8988T (cell line): ENCODE measurements at regions not wholly inside any gene's neighbourhood (a gene's known extent, or its start where the extent isn't known, plus 50 kb on each side); places are given as distances from the start of the nearest gene placed in this dataset.

Experiments used
- DNase-seq: peaks from one replicate; pipeline ENCODE4 v3.0.0; 2011

DNA sequence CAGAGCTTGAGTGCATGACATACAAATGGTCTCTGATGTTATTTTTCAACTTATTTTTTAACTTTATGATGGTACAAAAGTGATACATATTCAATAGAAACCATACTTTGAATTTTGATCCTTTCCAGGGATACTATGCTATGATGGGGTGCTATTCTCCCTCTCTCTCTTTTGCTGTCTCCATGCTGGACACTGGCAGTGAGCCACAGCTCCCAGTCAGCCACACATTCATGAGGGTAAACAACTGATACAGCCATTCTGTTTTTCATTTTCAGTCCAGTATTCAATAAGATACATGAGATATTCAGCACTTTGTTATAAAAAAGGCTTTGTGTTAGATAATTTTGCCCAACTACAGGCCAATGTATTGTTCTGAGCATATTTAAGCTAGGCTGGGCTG lies 859.3 kb upstream of the KLHL29 start:
- no peak for DNase-seq

DNA sequence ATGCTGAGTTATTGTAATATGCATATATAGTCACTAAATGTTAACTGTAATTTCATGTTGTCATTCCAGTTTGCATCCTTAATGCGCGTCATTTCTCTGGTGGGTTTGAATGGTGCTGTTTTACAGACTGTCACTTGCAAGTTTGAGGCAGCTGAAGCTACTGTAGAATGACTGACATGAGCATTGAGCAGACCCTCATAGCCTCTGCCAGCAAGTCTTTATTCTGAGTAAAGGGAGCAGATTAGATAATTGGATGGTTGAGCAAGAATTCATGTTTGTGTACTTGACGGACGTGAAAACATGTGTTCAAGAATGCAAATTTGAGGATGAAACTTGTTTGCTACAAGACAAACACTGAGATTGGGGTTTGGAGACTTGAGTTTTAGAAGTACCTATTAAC lies 854.8 kb upstream of the KLHL29 start:
- DNase-seq, result no peak

DNA sequence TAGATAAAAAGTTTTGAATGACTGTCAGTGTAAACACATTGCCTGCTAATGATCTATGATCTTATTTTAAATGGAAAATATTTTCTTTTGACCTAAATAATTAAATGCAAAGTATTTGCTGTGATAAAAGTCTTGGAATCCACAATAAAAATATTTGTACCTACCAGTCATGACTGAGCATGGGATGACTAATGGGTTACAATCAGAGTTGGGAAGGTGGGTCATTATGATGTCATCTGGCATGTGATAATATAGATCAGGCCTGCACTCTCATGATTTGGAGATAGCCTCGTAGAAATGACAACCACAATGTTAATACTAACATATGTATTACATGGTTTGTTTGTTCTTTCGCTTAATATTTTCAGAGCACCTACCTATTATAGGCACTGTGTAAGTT lies 848.8 kb upstream of the KLHL29 start:
- no peak for DNase-seq

DNA sequence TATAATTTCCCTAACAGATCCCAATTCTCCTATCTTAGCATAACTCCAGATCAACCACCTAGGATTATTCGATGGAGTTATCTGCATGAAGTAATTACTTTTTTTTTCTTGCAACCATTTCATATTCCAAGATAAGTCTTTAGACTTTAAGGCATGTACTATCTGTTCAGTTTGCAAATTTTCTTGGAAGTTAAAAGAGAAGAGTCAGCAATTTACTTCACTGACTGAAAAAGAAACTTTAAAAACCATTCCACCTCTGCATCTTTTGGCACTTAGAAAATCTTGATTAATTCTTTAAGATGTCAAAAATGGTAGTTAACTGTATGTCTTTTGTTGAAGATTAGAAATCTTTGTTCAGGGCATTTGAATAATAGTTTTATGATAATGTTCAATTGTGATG lies 830.5 kb upstream of the KLHL29 start:
- DNase-seq, result no peak

DNA sequence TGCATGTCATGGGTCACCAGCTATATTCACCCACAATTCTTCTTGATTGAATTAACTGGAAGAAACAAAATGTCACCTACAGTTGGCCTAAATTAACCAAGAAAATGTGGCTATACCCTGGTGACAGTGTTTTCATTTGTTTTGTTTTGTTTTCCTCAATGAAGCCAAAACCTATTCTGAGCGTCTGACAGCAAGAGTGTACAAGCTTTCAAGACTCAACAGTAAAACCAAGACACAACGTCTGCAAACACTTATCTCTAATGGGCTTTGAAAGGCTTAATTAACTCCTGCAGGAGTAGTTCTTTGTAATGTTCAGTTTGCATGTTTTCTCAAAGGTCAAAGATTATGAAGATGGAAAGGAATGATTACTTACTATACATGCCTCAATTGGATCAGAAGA lies 827.6 kb upstream of the KLHL29 start:
- DNase-seq, result no peak

DNA sequence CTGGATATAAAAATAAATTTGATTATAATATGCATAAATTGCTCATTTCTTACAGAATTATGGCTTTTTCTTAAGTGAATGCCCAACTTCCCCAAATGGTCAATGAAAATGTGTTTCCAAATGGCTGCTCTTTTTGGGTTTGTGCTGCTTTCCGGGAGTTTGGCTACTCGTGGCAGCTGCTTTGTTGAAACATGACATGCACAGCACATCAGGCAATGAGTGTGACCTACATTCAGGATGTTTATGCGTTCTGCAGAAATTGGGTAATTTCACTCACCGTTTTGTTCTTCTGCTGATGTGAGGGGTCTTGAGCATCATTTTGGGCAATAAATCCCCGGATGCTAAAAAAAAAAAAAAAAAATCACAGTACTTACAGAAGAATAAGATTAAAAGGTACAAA lies 825.0 kb upstream of the KLHL29 start:
- DNase-seq, result no peak

DNA sequence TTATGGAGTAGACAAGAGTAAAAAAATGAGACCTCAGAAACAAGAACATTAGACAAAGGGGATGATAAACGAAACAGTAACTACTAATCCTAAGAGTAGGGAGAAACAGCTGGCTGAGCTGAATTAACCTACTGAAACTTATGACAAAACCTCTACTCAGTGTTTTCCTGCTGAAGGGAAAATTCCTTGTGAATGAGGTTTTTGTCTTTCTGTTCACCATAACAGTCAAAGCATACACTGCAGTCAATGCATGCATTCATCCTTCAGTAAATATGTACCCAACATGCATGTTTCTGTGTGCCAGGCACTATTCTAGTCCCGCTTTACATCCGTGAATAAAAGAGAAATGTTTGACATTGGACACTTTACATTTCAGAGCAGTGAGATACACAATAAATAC lies 805.6 kb upstream of the KLHL29 start:
- no peak for DNase-seq

DNA sequence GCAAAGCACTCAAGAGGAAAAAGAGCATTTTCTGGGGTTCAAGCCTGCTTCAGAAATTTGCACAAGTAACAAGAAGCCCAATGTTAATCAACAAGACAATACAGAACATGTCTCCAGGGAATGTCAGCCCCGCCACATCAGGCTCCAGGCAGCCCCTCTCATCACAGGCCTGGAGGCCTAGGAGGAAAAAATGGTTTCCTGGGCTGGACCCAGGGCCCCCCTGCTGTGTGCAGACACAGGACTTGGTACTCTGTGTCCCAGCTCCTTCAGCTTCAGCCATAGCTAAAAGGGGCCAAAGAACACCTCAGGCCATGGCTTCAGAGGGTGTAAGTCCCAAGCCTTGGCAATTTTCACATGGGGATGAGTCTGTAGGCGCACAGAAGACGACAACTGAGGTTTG lies 802.9 kb upstream of the KLHL29 start:
- DNase-seq, result no peak

DNA sequence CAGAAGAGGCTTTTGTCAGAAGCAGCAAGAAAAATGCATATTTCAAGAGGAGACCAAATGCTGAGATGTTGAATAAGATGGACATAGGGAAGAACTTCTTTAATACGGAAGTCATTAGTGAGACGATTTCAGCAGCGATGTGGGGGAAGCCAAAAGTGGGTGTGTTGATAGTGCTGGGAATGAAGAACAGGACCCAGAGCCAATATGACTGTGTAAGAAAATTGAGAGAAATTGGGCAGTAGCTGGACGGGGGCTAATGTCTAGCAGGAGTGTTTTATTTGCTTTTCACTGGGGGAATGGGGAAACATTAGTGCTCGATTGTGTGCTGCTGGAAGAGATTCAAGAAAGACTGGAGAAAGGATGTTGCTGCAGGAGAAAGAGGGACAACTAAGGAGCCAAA lies 788.7 kb upstream of the KLHL29 start:
- DNase-seq, result no peak

DNA sequence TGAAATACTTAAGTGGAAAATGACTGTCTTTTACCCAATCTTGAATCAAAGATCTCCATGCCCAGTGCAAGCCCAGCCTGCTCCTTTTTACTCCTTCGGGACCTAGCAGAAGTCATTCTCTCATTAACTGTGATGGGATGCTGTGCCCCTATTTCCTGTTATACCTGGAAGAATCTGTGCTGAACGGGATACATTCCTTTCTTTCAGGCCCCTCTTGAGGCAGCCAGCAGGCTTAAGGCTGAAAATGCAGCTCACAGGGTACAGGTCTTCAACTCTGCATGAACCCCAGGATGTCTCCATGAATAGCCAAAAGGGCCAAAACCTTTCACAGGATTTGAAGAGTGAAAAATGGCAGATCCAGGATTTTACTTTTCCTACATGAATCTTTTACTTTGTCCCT lies 784.8 kb upstream of the KLHL29 start:
- DNase-seq, result no peak

DNA sequence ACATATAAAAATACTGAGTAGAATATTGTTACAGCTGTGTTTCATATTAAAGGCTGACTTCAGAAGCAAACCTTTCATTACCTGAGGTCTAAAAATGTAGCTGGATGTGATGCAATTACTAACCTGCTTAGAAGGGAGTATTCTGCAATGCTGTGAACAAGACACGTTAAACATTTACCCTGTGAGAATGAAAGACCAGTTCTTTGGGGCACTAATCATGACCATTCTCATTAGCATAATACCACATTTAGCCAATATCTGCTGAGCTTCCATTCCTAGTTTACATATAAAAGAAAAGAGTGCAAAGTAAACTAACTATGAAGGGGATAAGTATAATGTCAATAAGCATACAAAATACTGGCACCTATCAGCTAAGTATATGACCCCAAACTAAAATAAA lies 784.0 kb upstream of the KLHL29 start:
- DNase-seq, result no peak

DNA sequence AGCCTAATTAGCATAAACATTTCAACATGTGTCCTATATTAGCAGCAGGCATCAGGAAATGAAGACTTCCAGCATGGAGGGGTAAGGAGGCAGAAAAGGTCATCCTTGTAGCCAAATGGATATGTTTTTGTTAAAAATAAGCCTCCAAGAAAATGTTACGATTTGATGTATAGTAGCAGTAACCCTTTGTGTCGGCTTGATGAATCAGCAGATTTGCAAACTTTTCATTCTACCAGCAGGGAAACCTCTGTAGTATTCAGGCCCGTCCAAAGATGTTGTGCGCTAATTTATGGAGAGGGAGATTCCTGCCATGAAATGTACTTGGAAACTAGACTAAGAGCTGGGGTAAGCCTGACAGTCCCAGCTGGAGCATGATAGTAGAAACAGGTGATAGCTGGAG lies 780.8 kb upstream of the KLHL29 start:
- no peak for DNase-seq

DNA sequence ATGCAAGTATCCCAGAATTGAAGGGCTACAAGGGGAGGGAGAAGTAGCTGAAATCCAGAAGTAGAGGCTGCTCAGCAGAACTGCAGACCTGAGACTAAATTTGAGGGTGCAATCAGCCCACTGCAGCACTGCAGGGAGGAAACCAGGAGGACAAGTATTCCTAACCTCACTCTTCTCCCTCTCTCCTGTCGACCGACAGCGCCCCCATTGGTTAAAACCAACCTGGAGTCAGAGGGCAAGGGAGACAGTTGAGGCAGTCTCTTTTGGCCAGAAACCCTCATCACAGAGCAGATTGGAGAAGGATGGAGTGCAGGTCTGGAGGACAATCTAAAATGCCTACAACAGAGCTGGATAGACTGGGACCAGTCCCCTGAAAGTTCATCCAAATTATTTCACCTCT lies 768.9 kb upstream of the KLHL29 start:
- no peak for DNase-seq

DNA sequence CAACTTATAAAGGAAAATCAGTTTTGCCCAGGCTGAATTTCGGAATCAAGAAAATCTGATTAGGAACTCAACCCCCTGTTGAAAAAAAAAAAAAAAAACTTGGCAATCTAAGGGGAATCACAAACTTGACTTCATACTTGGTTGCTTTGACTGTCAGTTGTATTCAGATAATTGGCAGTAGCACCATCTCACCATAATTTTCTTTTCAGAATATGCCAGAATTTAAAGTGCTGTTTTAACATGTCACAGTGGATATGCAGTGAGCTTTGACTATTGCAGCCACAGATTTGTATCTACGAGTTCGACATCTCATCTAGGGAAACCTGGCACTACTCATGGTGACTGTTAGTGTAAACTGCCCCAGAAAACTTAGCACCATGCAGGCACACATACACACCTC lies 761.4 kb upstream of the KLHL29 start:
- DNase-seq, result no peak

DNA sequence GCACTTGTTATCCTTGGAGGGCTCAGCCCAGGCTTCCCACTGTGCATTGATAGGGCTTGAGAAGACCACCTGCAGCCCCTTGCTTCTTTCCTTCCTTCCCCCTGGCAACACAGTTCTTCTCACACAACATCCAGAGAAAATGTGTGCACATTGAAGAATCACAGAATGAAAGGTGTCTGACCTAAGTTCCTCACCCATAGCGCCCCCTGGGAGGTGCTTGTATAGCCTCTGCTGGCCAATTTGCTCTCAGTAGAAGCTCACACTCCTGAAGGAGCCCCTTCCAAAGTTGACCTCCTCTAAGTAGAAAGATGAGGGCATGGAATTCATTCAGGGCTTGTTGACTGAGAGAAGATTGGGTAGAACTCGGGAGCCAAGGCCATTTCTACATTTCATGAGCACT lies 758.4 kb upstream of the KLHL29 start:
- DNase-seq, result no peak

DNA sequence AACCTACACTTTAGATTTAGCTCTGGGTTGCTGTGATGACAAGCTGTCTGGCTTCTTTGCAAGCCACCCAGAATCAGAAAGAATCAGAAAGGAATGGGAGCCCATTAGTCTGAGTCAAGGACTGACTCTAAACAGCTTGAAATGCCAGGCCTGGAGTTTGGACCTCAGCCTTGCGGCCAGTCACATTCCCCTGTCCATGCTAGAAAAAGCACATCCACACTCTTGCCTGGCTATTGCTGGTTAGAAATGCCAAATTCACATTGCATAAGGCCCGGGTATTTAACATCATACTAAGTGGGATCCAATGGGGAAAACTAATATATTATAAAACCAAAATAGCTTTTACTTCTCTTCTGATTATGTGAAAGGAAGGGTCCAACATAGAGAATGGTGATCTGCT lies 756.8 kb upstream of the KLHL29 start:
- no peak for DNase-seq

DNA sequence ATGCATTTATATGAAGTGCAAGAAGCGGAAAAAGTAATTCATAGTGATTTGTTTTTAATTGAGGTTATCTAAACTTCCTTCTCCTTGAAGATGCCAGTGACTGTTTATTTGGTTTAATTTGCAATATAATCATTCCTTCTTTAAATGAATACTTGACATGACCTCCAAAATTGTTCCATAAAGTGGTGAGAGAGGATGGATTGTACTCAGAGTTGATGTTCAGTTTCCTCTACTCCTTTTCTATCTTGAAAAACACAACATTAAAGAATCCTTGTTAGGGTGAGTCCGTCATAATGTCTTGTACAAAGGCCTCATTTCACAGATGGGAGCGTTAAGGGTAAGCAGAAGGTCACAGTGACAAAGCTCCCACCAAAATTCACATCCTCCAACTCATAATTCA lies 756.1 kb upstream of the KLHL29 start:
- no peak for DNase-seq

DNA sequence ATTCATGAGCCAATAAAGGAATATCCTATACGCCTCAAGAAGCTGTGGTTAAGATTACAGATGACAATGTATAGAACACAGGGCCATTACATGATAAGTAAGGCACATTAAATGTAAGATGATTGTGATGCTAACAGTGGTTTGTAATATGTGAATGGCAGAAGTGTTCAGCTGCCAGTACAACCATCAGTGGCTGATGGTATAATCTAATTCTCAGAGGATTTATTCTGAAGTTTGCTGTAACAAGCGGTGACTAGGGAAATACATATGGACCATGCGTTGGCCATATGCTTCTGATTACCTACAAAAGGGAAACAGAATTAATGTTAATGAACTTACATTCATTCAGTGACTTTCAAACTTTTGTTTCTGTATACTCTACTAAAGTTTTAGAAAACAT lies 750.8 kb upstream of the KLHL29 start:
- DNase-seq, result no peak

DNA sequence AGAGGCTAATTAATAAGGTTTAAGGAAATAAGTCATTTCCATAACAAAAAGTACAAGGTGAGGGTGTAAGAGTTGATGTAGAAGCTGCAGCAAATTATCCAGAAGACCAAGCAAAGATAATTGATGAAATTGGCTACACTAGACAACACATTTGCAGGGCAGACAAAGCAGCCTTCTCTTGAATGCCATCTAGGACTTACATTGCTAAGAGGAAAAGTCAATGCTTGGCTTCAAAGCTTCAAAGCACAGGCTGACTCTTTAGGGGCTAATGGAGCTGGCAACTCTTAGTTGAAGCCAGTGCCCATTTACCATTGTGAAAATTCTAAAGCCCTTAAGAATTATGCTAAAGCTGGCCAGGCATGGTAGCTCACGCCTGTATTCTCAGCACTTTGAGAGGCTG lies 728.6 kb upstream of the KLHL29 start:
- no peak for DNase-seq

DNA sequence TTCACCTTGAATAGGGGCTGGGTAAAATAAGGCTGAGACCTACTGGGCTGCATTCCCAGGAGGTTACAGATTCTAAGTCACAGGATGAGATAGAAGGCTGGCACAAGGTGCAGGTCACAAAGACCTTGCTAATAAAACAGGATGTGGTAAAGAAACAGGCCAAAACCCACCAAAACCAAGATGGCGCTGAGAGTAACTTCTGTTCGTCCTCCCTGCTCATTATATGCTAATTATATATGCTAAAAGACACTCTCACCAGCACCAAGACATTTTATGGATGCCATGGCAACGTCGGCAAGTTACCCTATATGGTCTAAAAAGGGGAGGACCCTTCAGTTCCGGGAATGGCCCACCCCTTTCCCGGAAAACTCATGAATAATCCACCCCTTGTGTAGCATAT lies 711.5 kb upstream of the KLHL29 start:
- DNase-seq, result no peak

DNA sequence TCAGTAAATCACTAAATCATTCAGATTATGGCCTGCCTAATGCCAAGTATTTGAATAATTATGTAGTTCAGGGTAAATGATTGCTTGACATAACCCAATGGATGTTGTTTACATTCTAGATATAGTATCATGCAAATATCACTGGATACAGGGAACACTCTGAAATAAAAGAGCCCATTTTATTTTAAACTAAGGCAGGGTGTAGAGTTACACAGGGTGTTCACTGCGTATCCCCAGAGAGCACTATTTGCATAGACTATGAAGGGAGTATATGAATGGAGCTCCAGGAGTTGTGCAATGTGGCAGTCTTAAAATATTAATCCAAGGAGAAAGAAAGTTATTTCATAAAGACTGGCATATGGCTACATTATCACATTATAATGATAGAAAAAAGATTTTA lies 701.1 kb upstream of the KLHL29 start:
- DNase-seq, result no peak

DNA sequence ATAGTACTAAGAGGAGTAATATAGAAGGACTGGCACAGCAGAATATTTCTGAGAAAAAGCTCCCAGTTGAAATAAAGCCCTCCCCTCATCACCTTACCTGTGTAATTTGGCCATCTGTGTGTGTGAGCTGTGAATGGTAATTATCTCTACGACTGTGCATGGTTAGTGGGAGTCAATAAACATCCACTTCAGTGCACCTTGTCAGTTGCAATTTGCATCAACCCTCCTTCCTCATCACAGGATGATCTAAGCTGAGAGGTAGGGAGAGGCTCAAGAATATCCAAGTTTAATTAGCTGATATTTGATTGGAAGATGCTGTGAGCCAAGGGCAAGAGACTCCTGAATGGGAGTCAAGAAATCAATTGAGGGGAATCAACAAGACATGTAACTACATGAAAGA lies 694.9 kb upstream of the KLHL29 start:
- DNase-seq, result no peak

DNA sequence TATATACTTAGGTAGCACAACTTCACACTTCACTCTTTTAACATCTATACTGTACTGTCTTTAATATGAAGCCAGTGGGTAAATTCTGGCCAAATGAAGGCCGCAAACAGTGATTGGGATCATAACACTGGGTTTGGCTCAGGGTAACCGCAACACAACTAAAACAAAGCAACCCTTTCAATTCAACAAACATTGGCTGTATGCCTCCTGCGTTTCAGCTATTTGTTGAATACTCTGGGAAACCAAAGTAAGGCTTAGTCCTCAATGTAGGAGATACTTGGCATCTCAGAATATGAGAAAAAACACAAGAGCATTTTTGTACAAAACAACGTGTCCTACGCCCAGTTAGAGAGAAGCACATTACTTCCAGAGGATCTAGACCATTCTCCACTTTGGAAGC lies 693.3 kb upstream of the KLHL29 start:
- DNase-seq, result no peak

DNA sequence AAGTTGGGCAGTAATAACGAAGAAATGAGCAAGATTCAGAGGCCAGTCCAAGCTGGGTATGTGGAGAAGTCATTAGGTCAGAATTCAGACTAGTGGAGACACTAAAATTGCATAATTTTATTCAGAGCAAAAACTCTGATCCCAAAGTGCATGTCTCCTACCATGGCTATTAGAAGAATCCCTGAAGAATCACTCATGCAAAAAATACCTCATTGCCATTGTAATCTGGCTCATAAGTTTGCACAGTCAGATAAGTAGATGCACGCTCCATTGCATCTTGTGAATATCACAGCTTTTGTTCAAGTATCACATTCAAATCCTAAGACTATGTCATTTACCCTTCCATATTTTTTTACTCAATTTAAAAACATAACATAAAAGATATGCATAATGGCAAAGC lies 692.2 kb upstream of the KLHL29 start:
- DNase-seq, result no peak

DNA sequence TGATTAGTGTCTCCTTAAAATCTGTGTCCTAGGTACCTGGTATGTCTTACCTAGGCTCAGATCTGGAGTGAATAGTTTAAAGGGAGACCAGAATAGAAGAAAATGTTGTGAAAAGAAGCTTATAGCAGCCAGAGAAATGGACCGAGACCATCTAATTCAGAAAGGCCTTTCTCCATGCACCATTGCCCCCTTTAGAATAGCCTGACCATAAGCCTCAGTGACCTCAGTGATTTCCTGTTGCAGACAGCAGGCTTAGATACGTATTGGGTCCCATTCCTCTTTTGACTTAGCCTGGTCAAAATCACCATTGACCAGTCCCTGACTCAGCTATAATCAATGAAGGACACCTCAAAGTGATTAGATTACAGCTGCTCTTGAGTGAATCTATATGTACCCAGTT lies 690.7 kb upstream of the KLHL29 start:
- DNase-seq, result no peak

DNA sequence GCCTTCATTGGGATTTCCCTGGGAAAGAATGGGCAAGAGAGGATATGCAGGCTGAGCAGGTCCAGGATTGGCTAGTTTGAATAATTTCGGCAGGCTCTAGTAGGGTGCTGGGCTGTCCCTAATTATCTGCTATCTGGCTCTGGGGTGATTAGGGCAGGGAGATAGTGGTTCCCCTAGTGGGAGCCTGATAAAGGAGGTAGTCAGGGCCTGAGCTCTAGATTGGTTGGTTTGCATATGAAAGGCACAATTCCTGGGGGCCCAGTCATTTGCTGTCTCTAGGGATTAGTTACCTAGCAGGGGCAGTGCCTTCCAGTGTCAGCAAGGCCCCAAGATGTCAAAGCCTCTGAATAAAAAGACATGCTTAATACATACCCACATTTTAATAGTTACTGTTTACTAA lies 690.1 kb upstream of the KLHL29 start:
- DNase-seq, result no peak
